GM12875 (cell line): ENCODE measurements at regions not wholly inside any gene's neighbourhood (a gene's known extent, or its start where the extent isn't known, plus 50 kb on each side); places are given as distances from the start of the nearest gene placed in this dataset.
"Not testable (repeated sequence)": the region's sequence is repeated elsewhere in the genome, so short reads cannot be mapped to it uniquely, and the experiment has no call there.

Experiments used
- H3K4me3 ChIP-seq: one replicate; pipeline ENCODE4 v1.5.1; 2011; ENCODE audit warnings: low read depth, low read length, control low read depth
- CTCF ChIP-seq: IDR thresholded peaks from 2 replicates; pipeline ENCODE4 v1.5.1; 2011; ENCODE audit warnings: low read depth, mild to moderate bottlenecking, control low read depth, inconsistent platforms, low read length, moderate library complexity, borderline replicate concordance; ENCODE audit not compliant: insufficient read depth

- TF ChIP-seq CTCF, result no peak
- no peak overlapping the region for H3K4me3 ChIP-seq
These were observed 324.2 kb upstream of the CITED2 start for GRCh38 chr6:139698526-139699176.

- H3K4me3 ChIP-seq, result not testable (repeated sequence)
These were observed 323.4 kb upstream of the CITED2 start for GRCh38 chr6:139697856-139698255.

- not testable (repeated sequence) for H3K4me3 ChIP-seq
These were observed 322.5 kb upstream of the CITED2 start for GRCh38 chr6:139696991-139697390.

- no peak for TF ChIP-seq CTCF
- no peak overlapping the region for H3K4me3 ChIP-seq
These were observed 320.9 kb upstream of the CITED2 start for GRCh38 chr6:139695361-139695760.

- no peak for TF ChIP-seq CTCF
- H3K4me3 ChIP-seq, result no peak overlapping the region
These were observed 319.3 kb upstream of the CITED2 start for GRCh38 chr6:139693735-139694134.

- no peak overlapping the region for H3K4me3 ChIP-seq
- TF ChIP-seq CTCF, result no peak
These were observed 315.6 kb upstream of the CITED2 start for GRCh38 chr6:139690007-139690406.

GRCh38 chr6:139687055-139687454 is 312.6 kb upstream of the CITED2 start:
- no peak overlapping the region for H3K4me3 ChIP-seq
- TF ChIP-seq CTCF, result no peak

- TF ChIP-seq CTCF, result no peak
- no peak overlapping the region for H3K4me3 ChIP-seq
These were observed 311.9 kb upstream of the CITED2 start for GRCh38 chr6:139686308-139686707.
